HCT116 (cell line): ENCODE measurements at regions not wholly inside any gene's neighbourhood (a gene's known extent, or its start where the extent isn't known, plus 50 kb on each side); places are given as distances from the start of the nearest gene placed in this dataset.

Source experiments
- ATF3 ChIP-seq: IDR thresholded peaks from 2 replicates; pipeline ENCODE4 v1.6.1; 2012
- CEBPB ChIP-seq: IDR thresholded peaks from 2 replicates; pipeline ENCODE4 v1.6.1; 2012; ENCODE audit warnings: low read depth
- CTCF ChIP-seq, 3 experiments: fragments of 200-600 bp in 1 of 3; sonication (generic) in 1 of 3; IDR thresholded peaks in 2 of 3; conservative IDR thresholded peaks in 1 of 3; 2 replicates each; pipeline ENCODE4 v1.5.1; 2012 to 2017; ENCODE audit warnings: low read depth in 2 of 3, low read length in 2 of 3, antibody characterized with exemption in 1 of 3, borderline replicate concordance in 1 of 3, control low read depth in 1 of 3, mild to moderate bottlenecking in 1 of 3, mixed read lengths in 1 of 3, mixed run types in 1 of 3, moderate library complexity in 1 of 3; ENCODE audit not compliant: insufficient read depth in 1 of 3
- EGR1 ChIP-seq: IDR thresholded peaks from 2 replicates; pipeline ENCODE4 v1.6.1; 2012; ENCODE audit warnings: low read depth
- EZH2 ChIP-seq: fragments of 200-600 bp; sonication (generic); IDR thresholded peaks from 2 replicates; pipeline ENCODE4 v1.6.1; 2017; ENCODE audit warnings: antibody characterized with exemption, mixed run types
- POLR2A ChIP-seq: IDR thresholded peaks from 2 replicates; pipeline ENCODE4 v1.7.0; 2011; ENCODE audit warnings: borderline replicate concordance; ENCODE audit not compliant: insufficient read depth, insufficient read length; ENCODE audit errors: extremely low read depth
- POLR2AphosphoS5 ChIP-seq: IDR thresholded peaks from 2 replicates; pipeline ENCODE4 v1.6.1; 2011; ENCODE audit warnings: mild to moderate bottlenecking, low read depth, low read length, moderate library complexity
- RAD21 ChIP-seq: IDR thresholded peaks from 2 replicates; pipeline ENCODE4 v1.6.1; 2012; ENCODE audit warnings: low read depth, mild to moderate bottlenecking
- SIN3A ChIP-seq: IDR thresholded peaks from 2 replicates; pipeline ENCODE4 v1.6.1; 2012; ENCODE audit warnings: low read depth
- SP1 ChIP-seq: IDR thresholded peaks from 2 replicates; pipeline ENCODE4 v1.6.1; 2012; ENCODE audit warnings: low read depth
- ZBTB33 ChIP-seq: IDR thresholded peaks from 2 replicates; pipeline ENCODE4 v1.6.1; 2011; ENCODE audit warnings: mild to moderate bottlenecking, low read length, moderate library complexity; ENCODE audit not compliant: insufficient replicate concordance; ENCODE audit errors: extremely low read depth
- ZFX ChIP-seq: fragments of 450-650 bp; IDR thresholded peaks from 2 replicates; pipeline ENCODE4 v1.6.1; 2017
- TF ChIP-seq, protein P1 (sequence below): IDR thresholded peaks from 2 replicates; pipeline ENCODE4 v1.6.1; 2012; ENCODE audit warnings: low read depth
- TF ChIP-seq, protein P2 (sequence below): IDR thresholded peaks from 2 replicates; pipeline ENCODE4 v1.6.1; 2012

DNA sequence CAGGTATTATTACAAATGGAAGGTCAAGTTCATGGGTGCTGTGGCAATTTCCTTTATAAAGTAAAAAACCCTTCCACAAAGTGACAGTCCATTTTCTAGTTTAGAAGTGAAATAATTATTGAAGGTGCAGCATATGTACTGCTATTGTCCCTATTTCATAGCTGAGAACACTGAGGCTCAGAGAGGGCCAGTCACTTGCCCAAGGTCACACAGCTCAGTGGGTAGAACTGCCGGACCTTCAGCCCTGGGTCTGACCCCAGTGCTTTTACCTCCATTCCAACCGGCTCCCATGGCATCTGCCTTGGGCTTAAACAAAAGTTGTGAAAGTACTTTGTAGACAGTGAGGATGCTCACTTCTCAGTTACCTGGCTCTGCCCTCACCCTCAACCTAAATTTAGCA, 150.6 kb upstream of the SMIM23 start:
- TF ChIP-seq ZFX (no peak), ZBTB33 (no peak), EZH2 (no peak), CEBPB (no peak), RAD21 (no peak), CTCF (IDR thresholded peaks at IDR 0.05 in 2 of 3, conservative IDR thresholded peaks at IDR 0.05 in 1 of 3; ENCODE audit: borderline replicate concordance in 1 of 3, insufficient read depth in 1 of 3, low read depth in 2 of 3, low read length in 2 of 3) (no peak), POLR2A (no peak), SP1 (no peak), SIN3A (no peak), EGR1 (no peak), POLR2AphosphoS5 (no peak), ATF3 (no peak)
- TF ChIP-seq, protein P1, sequence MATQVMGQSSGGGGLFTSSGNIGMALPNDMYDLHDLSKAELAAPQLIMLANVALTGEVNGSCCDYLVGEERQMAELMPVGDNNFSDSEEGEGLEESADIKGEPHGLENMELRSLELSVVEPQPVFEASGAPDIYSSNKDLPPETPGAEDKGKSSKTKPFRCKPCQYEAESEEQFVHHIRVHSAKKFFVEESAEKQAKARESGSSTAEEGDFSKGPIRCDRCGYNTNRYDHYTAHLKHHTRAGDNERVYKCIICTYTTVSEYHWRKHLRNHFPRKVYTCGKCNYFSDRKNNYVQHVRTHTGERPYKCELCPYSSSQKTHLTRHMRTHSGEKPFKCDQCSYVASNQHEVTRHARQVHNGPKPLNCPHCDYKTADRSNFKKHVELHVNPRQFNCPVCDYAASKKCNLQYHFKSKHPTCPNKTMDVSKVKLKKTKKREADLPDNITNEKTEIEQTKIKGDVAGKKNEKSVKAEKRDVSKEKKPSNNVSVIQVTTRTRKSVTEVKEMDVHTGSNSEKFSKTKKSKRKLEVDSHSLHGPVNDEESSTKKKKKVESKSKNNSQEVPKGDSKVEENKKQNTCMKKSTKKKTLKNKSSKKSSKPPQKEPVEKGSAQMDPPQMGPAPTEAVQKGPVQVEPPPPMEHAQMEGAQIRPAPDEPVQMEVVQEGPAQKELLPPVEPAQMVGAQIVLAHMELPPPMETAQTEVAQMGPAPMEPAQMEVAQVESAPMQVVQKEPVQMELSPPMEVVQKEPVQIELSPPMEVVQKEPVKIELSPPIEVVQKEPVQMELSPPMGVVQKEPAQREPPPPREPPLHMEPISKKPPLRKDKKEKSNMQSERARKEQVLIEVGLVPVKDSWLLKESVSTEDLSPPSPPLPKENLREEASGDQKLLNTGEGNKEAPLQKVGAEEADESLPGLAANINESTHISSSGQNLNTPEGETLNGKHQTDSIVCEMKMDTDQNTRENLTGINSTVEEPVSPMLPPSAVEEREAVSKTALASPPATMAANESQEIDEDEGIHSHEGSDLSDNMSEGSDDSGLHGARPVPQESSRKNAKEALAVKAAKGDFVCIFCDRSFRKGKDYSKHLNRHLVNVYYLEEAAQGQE = no peak
- TF ChIP-seq, protein P2, sequence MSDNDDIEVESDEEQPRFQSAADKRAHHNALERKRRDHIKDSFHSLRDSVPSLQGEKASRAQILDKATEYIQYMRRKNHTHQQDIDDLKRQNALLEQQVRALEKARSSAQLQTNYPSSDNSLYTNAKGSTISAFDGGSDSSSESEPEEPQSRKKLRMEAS = no peak
